ENCODE measurements at regions not wholly inside any gene's neighbourhood (a gene's known extent, or its start where the extent isn't known, plus 50 kb on each side); places are given as distances from the start of the nearest gene placed in this dataset.

- TF ChIP-seq CTCF (IDR thresholded peaks at IDR 0.05), result no peak
Observed at GRCh38 chr5:16245956-16246355, 66.4 kb upstream of the MARCHF11 start.

GRCh38 chr5:16245249-16245648 lies 65.7 kb upstream of the MARCHF11 start:
- TF ChIP-seq CTCF (IDR thresholded peaks at IDR 0.05), result no peak

GRCh38 chr5:16238018-16238417 lies 58.4 kb upstream of the MARCHF11 start:
- TF ChIP-seq CTCF (IDR thresholded peaks at IDR 0.05), result no peak

- TF ChIP-seq CTCF (IDR thresholded peaks at IDR 0.05), result no peak; the same call in 1 of the 2 replicates
Observed at GRCh38 chr5:16234598-16234997, 55.0 kb upstream of the MARCHF11 start.

- TF ChIP-seq CTCF (IDR thresholded peaks at IDR 0.05), result no peak
Observed at GRCh38 chr5:16233730-16234129, 54.1 kb upstream of the MARCHF11 start.

- no peak for TF ChIP-seq CTCF (IDR thresholded peaks at IDR 0.05)
Observed at GRCh38 chr5:16229357-16229940, 49.9 kb upstream of the MARCHF11 start.
